ENCODE measurements at regions not wholly inside any gene's neighbourhood (a gene's known extent, or its start where the extent isn't known, plus 50 kb on each side); places are given as distances from the start of the nearest gene placed in this dataset.

GRCh38 chr2:149782572-149782971, 195.0 kb upstream of the MMADHC start:
- Histone ChIP-seq H3K4me1 (ENCODE audit: insufficient read depth, low read length, poor library complexity, severe bottlenecking) (no peaks in the 10 kb centered on the region), H4K20me1 (ENCODE audit: insufficient read depth, low read length, poor library complexity, severe bottlenecking) (no peaks in the 10 kb centered on the region), H3K4me2 (ENCODE audit: low read depth, low read length, poor library complexity, severe bottlenecking) (no peak overlapping the region), H3K9me2 (replicated peaks; ENCODE audit: low read depth, low read length) (no peaks in the 10 kb centered on the region), H3K27me3 (ENCODE audit: insufficient read depth, low read length, poor library complexity, severe bottlenecking) (no peaks in the 10 kb centered on the region), H3K36me3 (ENCODE audit: insufficient read depth, low read length) (no peaks in the 10 kb centered on the region), H3K4me3 (ENCODE audit: low read length, poor library complexity, severe bottlenecking) (no peak overlapping the region), H3F3A (ENCODE audit: low read depth) (no peaks in the 10 kb centered on the region), H2AFZ (ENCODE audit: low read length) (no peak overlapping the region), H3K9me3 (ENCODE audit: insufficient read depth, low read depth, low read length) (no peaks in the 10 kb centered on the region), H3K79me2 (ENCODE audit: insufficient read depth, low read length) (no peaks in the 10 kb centered on the region), H3K9ac (ENCODE audit: low read depth, low read length, poor library complexity, severe bottlenecking) (no peak overlapping the region)
- TF ChIP-seq CTCF (conservative IDR thresholded peaks at IDR 0.05; ENCODE audit: low read length) (no peak), EZH2phosphoT487 (IDR thresholded peaks at IDR 0.05; ENCODE audit: borderline replicate concordance) (no peak)

GRCh38 chr2:149781263-149781808, 193.8 kb upstream of the MMADHC start:
- no peak overlapping the region for H3K4me2 ChIP-seq (ENCODE audit: low read depth, low read length, poor library complexity, severe bottlenecking)
- H3K27me3 ChIP-seq (ENCODE audit: insufficient read depth, low read length, poor library complexity, severe bottlenecking) = no peaks in the 10 kb centered on the region
- no peaks in the 10 kb centered on the region for H3K36me3 ChIP-seq (ENCODE audit: insufficient read depth, low read length)
- H3K4me3 ChIP-seq (ENCODE audit: low read length, poor library complexity, severe bottlenecking) = no peak overlapping the region
- H3K4me1 ChIP-seq (ENCODE audit: insufficient read depth, low read length, poor library complexity, severe bottlenecking) = no peaks in the 10 kb centered on the region
- H3K9ac ChIP-seq (ENCODE audit: low read depth, low read length, poor library complexity, severe bottlenecking) = no peak overlapping the region
- H3F3A ChIP-seq (ENCODE audit: low read depth) = no peaks in the 10 kb centered on the region
- H4K20me1 ChIP-seq (ENCODE audit: insufficient read depth, low read length, poor library complexity, severe bottlenecking) = no peaks in the 10 kb centered on the region
- no peak for TF ChIP-seq CTCF (conservative IDR thresholded peaks at IDR 0.05; ENCODE audit: low read length)
- TF ChIP-seq EZH2phosphoT487 (IDR thresholded peaks at IDR 0.05; ENCODE audit: borderline replicate concordance) = no peak
- no peak overlapping the region for H2AFZ ChIP-seq (ENCODE audit: low read length)
- H3K9me2 ChIP-seq (replicated peaks; ENCODE audit: low read depth, low read length) = no peaks in the 10 kb centered on the region
- H3K79me2 ChIP-seq (ENCODE audit: insufficient read depth, low read length) = no peaks in the 10 kb centered on the region
- no peaks in the 10 kb centered on the region for H3K9me3 ChIP-seq (ENCODE audit: insufficient read depth, low read depth, low read length)

- Histone ChIP-seq H3K27me3 (ENCODE audit: insufficient read depth, low read length, poor library complexity, severe bottlenecking) (no peaks in the 10 kb centered on the region), H3K9ac (ENCODE audit: low read depth, low read length, poor library complexity, severe bottlenecking) (no peak overlapping the region), H3K9me3 (ENCODE audit: insufficient read depth, low read depth, low read length) (no peaks in the 10 kb centered on the region), H3K4me3 (ENCODE audit: low read length, poor library complexity, severe bottlenecking) (no peak overlapping the region), H4K20me1 (ENCODE audit: insufficient read depth, low read length, poor library complexity, severe bottlenecking) (no peaks in the 10 kb centered on the region), H3K9me2 (replicated peaks; ENCODE audit: low read depth, low read length) (no peaks in the 10 kb centered on the region), H3K4me1 (ENCODE audit: insufficient read depth, low read length, poor library complexity, severe bottlenecking) (no peaks in the 10 kb centered on the region), H2AFZ (ENCODE audit: low read length) (no peak overlapping the region), H3K79me2 (ENCODE audit: insufficient read depth, low read length) (no peaks in the 10 kb centered on the region), H3F3A (ENCODE audit: low read depth) (no peaks in the 10 kb centered on the region), H3K36me3 (ENCODE audit: insufficient read depth, low read length) (no peaks in the 10 kb centered on the region), H3K4me2 (ENCODE audit: low read depth, low read length, poor library complexity, severe bottlenecking) (no peak overlapping the region)
- TF ChIP-seq EZH2phosphoT487 (IDR thresholded peaks at IDR 0.05; ENCODE audit: borderline replicate concordance) (no peak), CTCF (conservative IDR thresholded peaks at IDR 0.05; ENCODE audit: low read length) (no peak)
Measured at GRCh38 chr2:149773006-149773405, 185.4 kb upstream of the MMADHC start.

Data from Loucy (cell line).